ENCODE measurements at regions not wholly inside any gene's neighbourhood (a gene's known extent, or its start where the extent isn't known, plus 50 kb on each side); places are given as distances from the start of the nearest gene placed in this dataset.
"Not testable (repeated sequence)": the region's sequence is repeated elsewhere in the genome, so short reads cannot be mapped to it uniquely, and the experiment has no call there.

- Histone ChIP-seq H3K27me3 (peaks cover 0 to 35% (median 13%) of the 10 kb centered on the region in 7 donors), H3K4me1 (no peaks in the 10 kb centered on the region), H3K36me3 (no peaks in the 10 kb centered on the region), H3K4me3 (no peak overlapping the region), H3K9me3 (peaks cover 0 to 7% (median 0%) of the 10 kb centered on the region in 11 donors), H3K27ac (no peak overlapping the region)
- no peak for ATAC-seq
- TF ChIP-seq, protein P1, sequence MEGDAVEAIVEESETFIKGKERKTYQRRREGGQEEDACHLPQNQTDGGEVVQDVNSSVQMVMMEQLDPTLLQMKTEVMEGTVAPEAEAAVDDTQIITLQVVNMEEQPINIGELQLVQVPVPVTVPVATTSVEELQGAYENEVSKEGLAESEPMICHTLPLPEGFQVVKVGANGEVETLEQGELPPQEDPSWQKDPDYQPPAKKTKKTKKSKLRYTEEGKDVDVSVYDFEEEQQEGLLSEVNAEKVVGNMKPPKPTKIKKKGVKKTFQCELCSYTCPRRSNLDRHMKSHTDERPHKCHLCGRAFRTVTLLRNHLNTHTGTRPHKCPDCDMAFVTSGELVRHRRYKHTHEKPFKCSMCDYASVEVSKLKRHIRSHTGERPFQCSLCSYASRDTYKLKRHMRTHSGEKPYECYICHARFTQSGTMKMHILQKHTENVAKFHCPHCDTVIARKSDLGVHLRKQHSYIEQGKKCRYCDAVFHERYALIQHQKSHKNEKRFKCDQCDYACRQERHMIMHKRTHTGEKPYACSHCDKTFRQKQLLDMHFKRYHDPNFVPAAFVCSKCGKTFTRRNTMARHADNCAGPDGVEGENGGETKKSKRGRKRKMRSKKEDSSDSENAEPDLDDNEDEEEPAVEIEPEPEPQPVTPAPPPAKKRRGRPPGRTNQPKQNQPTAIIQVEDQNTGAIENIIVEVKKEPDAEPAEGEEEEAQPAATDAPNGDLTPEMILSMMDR (IDR thresholded peaks at IDR 0.05) = no peak
- intact Hi-C loops (cut with DNase I) = no loop called here
- DNase-seq = no peak
These were observed 67.5 kb upstream of the NRN1 start for GRCh38 chr6:6074190-6074589.

DNA sequence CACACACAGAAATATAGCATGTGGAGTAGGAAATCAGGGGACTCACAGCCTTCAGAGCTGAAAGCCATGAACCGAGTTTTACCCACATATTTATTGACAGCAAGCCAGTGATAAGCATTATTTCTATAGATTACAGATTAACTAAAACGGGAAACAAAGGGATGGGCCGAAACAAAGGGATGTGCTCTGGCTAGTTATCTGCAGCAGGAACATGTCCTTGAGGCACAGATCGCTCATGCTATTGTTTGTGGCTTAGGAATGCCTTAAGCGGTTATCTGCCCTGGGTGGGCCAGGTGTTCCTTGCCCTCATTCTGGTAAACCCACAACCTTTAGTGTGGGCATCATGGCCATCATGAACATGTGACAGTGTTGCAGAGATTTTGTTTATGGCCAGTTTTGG, 61.4 kb upstream of the NRN1 start:
- H3K9me3 ChIP-seq = peaks cover 0 to 19% (median 3%) of the 10 kb centered on the region in 11 donors
- DNase-seq; H3K36me3 ChIP-seq; ATAC-seq; intact Hi-C loops (cut with DNase I); H3K27ac ChIP-seq; H3K4me1 ChIP-seq; H3K4me3 ChIP-seq: not testable (repeated sequence)
- WGBS, 2 donors = 92 to 94% methylated on average over 5 of the region's 5 CpGs
- H3K27me3 ChIP-seq = peaks cover 0 to 15% (median 9%) of the 10 kb centered on the region in 7 donors

GRCh38 chr6:6058054-6058444, 51.3 kb upstream of the NRN1 start:
- no peaks in the 10 kb centered on the region for H3K4me1 ChIP-seq

DNA sequence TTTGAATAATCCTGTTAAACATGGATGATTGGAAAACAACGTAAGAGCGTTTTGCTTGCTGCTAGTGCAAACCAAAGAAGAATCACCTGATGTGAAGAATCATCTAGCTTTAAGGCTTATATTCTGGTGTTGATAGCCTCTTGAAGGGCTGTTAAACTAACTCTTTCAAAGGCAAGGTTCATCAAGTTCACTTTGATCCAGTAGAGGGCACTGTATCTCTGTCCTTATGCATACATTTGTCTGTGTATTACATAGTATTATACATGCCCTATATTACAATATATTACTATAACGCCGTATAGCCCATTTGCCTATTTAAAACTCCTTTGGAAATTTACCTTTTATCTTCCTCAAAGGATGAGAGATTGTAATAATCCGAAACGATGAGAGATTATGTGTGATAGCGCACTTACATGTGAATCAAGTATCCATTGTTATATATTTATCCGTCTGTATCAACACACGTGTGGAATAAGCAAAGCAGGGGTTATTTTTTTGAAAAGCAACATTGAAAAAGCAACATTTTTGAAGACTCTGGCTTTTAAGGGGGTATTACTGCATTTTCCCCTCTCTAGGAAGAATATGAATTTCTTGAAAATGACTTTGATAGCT, 50.8 kb upstream of the NRN1 start:
- TF ChIP-seq, protein P1 (IDR thresholded peaks at IDR 0.05) = peak; percentile 32 to 82 (median 71)

More at GRCh38 chr6:6058054-6058444, 51.3 kb upstream of the NRN1 start:
- Histone ChIP-seq H3K9me3 (peaks cover 0 to 20% (median 8%) of the 10 kb centered on the region in 11 donors), H3K27ac (no peak overlapping the region), H3K36me3 (no peaks in the 10 kb centered on the region), H3K4me3 (no peak overlapping the region), H3K27me3 (peaks cover 0 to 25% (median 7%) of the 10 kb centered on the region in 7 donors)
- DNase-seq (no peak), ATAC-seq (no peak)
- intact Hi-C loops (cut with DNase I) = loop anchor here in 9 of 10 donors (5.0 to 10.0 kb wide), 6 partner anchors 257 to 577 kb away; no protein-coding TSS in a partner anchor
- WGBS, 2 donors = 78 to 81% methylated on average over 25 of the region's 25 CpGs
- TF ChIP-seq, protein P1 (IDR thresholded peaks at IDR 0.05) = no peak

More for the DNA sequence above, 50.8 kb upstream of the NRN1 start:
- intact Hi-C loops (cut with DNase I) = loop anchor here (1.0 to 10.0 kb wide), 9 partner anchors 257 to 577 kb away; no protein-coding TSS in a partner anchor
- 55 to 56% methylated on average over 9 of the region's 9 CpGs for WGBS, 2 donors
- H3K9me3 ChIP-seq = peaks cover 0 to 16% (median 8%) of the 10 kb centered on the region in 11 donors
- H3K4me3 ChIP-seq = no peak overlapping the region
- DNase-seq (peak in 1 of 2 donors; percentile 42), ATAC-seq (peak in 7 of 8 donors; percentile 51 to 70 (median 62))
- peaks cover 0 to 25% (median 7%) of the 10 kb centered on the region in 7 donors for H3K27me3 ChIP-seq
- H3K27ac ChIP-seq = no peak overlapping the region
- no peaks in the 10 kb centered on the region for H3K4me1 ChIP-seq
- no peaks in the 10 kb centered on the region for H3K36me3 ChIP-seq
